ENCODE measurements at regions not wholly inside any gene's neighbourhood (a gene's known extent, or its start where the extent isn't known, plus 50 kb on each side); places are given as distances from the start of the nearest gene placed in this dataset.

DNA sequence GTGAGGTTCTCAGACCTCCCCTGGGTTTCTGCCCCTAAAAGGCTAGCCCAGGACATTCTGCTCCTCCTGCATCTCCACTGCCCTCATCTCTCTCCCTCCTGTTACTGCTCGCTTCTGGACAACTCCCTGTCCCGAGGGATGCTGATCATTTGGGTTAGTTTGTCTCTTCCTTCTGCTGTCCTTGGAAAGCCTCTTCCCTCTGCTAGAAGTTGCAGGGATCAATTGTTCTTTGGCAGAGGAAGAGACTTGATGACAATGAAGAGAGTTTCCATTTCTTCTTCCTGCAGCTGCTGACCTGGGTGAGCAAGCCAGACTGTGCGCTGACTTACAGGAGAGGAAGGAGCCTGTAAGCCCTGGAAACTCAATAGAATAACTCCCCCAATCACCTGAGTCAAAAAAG lies 68.9 kb downstream of the RDH14 start:
- Mint-ChIP-seq H3K4me3 (no peak overlapping the region), H3K4me1 (peaks cover 6% of the 10 kb centered on the region; the same call in 2 of the 3 replicates), H3K27ac (no peak overlapping the region), H3K27me3 (ENCODE audit: insufficient read depth, low read depth, poor library complexity) (peaks cover 5% of the 10 kb centered on the region), H3K9me3 (no peaks in the 10 kb centered on the region), H3K36me3 (ENCODE audit: low read depth) (no peaks in the 10 kb centered on the region)
- Histone ChIP-seq H3K27me3 (ENCODE audit: insufficient read depth) (no peaks in the 10 kb centered on the region), H3K27ac (ENCODE audit: low read depth) (no peak overlapping the region), H3K4me1 (ENCODE audit: insufficient read depth) (no peaks in the 10 kb centered on the region), H3K9me2 (ENCODE audit: insufficient read depth) (0 out of 2 replicates have a peak, but pooled peaks cover 11% of the 10 kb centered on the region), H3K36me3 (ENCODE audit: insufficient read depth) (no peaks in the 10 kb centered on the region), H2AFZ (no peak overlapping the region), H3K4me3 (no peak overlapping the region), H3K4me2 (no peak overlapping the region), H4K20me1 (replicated peaks; ENCODE audit: insufficient read depth) (no peaks in the 10 kb centered on the region), H3F3A (replicated peaks; ENCODE audit: low read depth) (no peaks in the 10 kb centered on the region), H3K79me2 (replicated peaks; ENCODE audit: insufficient read depth) (no peaks in the 10 kb centered on the region)
- no peak for TF ChIP-seq EZH2phosphoT487 (IDR thresholded peaks at IDR 0.05; ENCODE audit: unreplicated experiment)
- no peak for TF ChIP-seq EZH2 (IDR thresholded peaks at IDR 0.05; ENCODE audit: low read depth, unreplicated experiment)
- ATAC-seq (no peak), DNase-seq (ENCODE audit: low spot score) (no peak)

DNA sequence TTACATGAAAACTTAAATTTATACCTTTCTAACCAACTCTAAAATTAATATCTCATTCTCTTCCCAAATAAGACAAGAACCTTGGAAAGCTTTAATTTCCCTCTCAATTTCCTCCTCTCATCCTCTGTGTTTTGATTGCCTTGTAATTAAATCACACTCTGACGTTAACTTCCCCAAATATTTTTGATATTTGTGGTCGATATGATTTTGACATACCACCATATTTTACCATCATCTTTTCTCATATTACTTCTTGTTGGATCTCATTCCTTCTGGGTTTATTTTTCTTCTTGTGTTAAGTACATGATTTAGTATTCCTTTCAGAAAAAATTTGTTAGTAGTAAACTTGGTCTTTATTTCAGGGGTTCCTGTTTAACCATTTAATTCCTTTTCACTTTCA lies 69.6 kb downstream of the RDH14 start:
- H2AFZ ChIP-seq = no peak overlapping the region
- Mint-ChIP-seq H3K36me3 (ENCODE audit: low read depth) (no peaks in the 10 kb centered on the region), H3K4me3 (no peak overlapping the region), H3K27me3 (ENCODE audit: insufficient read depth, low read depth, poor library complexity) (peaks cover 5% of the 10 kb centered on the region), H3K27ac (no peak overlapping the region), H3K9me3 (no peaks in the 10 kb centered on the region), H3K4me1 (peaks cover 3% of the 10 kb centered on the region; the same call in 2 of the 3 replicates)
- H3K36me3 ChIP-seq (ENCODE audit: insufficient read depth) = no peaks in the 10 kb centered on the region
- H3K4me3 ChIP-seq = no peak overlapping the region
- DNase-seq (ENCODE audit: low spot score) (no peak), ATAC-seq (no peak)
- H3K27me3 ChIP-seq (ENCODE audit: insufficient read depth) = no peaks in the 10 kb centered on the region
- H4K20me1 ChIP-seq (replicated peaks; ENCODE audit: insufficient read depth) = no peaks in the 10 kb centered on the region
- H3K79me2 ChIP-seq (replicated peaks; ENCODE audit: insufficient read depth) = no peaks in the 10 kb centered on the region
- TF ChIP-seq EZH2phosphoT487 (IDR thresholded peaks at IDR 0.05; ENCODE audit: unreplicated experiment) = no peak
- TF ChIP-seq, protein P1, sequence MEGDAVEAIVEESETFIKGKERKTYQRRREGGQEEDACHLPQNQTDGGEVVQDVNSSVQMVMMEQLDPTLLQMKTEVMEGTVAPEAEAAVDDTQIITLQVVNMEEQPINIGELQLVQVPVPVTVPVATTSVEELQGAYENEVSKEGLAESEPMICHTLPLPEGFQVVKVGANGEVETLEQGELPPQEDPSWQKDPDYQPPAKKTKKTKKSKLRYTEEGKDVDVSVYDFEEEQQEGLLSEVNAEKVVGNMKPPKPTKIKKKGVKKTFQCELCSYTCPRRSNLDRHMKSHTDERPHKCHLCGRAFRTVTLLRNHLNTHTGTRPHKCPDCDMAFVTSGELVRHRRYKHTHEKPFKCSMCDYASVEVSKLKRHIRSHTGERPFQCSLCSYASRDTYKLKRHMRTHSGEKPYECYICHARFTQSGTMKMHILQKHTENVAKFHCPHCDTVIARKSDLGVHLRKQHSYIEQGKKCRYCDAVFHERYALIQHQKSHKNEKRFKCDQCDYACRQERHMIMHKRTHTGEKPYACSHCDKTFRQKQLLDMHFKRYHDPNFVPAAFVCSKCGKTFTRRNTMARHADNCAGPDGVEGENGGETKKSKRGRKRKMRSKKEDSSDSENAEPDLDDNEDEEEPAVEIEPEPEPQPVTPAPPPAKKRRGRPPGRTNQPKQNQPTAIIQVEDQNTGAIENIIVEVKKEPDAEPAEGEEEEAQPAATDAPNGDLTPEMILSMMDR (conservative IDR thresholded peaks at IDR 0.05; ENCODE audit: low read depth in 2 of 2) = no peak
- TF ChIP-seq ZNF331 (CRISPR knock-in tag; IDR thresholded peaks at IDR 0.05; ENCODE audit: low read depth) = no peak
- no peak for TF ChIP-seq ZNF114 (CRISPR knock-in tag; IDR thresholded peaks at IDR 0.05)
- TF ChIP-seq, protein P2, sequence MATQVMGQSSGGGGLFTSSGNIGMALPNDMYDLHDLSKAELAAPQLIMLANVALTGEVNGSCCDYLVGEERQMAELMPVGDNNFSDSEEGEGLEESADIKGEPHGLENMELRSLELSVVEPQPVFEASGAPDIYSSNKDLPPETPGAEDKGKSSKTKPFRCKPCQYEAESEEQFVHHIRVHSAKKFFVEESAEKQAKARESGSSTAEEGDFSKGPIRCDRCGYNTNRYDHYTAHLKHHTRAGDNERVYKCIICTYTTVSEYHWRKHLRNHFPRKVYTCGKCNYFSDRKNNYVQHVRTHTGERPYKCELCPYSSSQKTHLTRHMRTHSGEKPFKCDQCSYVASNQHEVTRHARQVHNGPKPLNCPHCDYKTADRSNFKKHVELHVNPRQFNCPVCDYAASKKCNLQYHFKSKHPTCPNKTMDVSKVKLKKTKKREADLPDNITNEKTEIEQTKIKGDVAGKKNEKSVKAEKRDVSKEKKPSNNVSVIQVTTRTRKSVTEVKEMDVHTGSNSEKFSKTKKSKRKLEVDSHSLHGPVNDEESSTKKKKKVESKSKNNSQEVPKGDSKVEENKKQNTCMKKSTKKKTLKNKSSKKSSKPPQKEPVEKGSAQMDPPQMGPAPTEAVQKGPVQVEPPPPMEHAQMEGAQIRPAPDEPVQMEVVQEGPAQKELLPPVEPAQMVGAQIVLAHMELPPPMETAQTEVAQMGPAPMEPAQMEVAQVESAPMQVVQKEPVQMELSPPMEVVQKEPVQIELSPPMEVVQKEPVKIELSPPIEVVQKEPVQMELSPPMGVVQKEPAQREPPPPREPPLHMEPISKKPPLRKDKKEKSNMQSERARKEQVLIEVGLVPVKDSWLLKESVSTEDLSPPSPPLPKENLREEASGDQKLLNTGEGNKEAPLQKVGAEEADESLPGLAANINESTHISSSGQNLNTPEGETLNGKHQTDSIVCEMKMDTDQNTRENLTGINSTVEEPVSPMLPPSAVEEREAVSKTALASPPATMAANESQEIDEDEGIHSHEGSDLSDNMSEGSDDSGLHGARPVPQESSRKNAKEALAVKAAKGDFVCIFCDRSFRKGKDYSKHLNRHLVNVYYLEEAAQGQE (IDR thresholded peaks at IDR 0.05; ENCODE audit: unreplicated experiment) = no peak
- TF ChIP-seq JUNB (IDR thresholded peaks at IDR 0.05; ENCODE audit: unreplicated experiment) = no peak
- no peak for TF ChIP-seq POLR2AphosphoS5 (IDR thresholded peaks at IDR 0.05; ENCODE audit: low read depth)
- TF ChIP-seq, protein P3, sequence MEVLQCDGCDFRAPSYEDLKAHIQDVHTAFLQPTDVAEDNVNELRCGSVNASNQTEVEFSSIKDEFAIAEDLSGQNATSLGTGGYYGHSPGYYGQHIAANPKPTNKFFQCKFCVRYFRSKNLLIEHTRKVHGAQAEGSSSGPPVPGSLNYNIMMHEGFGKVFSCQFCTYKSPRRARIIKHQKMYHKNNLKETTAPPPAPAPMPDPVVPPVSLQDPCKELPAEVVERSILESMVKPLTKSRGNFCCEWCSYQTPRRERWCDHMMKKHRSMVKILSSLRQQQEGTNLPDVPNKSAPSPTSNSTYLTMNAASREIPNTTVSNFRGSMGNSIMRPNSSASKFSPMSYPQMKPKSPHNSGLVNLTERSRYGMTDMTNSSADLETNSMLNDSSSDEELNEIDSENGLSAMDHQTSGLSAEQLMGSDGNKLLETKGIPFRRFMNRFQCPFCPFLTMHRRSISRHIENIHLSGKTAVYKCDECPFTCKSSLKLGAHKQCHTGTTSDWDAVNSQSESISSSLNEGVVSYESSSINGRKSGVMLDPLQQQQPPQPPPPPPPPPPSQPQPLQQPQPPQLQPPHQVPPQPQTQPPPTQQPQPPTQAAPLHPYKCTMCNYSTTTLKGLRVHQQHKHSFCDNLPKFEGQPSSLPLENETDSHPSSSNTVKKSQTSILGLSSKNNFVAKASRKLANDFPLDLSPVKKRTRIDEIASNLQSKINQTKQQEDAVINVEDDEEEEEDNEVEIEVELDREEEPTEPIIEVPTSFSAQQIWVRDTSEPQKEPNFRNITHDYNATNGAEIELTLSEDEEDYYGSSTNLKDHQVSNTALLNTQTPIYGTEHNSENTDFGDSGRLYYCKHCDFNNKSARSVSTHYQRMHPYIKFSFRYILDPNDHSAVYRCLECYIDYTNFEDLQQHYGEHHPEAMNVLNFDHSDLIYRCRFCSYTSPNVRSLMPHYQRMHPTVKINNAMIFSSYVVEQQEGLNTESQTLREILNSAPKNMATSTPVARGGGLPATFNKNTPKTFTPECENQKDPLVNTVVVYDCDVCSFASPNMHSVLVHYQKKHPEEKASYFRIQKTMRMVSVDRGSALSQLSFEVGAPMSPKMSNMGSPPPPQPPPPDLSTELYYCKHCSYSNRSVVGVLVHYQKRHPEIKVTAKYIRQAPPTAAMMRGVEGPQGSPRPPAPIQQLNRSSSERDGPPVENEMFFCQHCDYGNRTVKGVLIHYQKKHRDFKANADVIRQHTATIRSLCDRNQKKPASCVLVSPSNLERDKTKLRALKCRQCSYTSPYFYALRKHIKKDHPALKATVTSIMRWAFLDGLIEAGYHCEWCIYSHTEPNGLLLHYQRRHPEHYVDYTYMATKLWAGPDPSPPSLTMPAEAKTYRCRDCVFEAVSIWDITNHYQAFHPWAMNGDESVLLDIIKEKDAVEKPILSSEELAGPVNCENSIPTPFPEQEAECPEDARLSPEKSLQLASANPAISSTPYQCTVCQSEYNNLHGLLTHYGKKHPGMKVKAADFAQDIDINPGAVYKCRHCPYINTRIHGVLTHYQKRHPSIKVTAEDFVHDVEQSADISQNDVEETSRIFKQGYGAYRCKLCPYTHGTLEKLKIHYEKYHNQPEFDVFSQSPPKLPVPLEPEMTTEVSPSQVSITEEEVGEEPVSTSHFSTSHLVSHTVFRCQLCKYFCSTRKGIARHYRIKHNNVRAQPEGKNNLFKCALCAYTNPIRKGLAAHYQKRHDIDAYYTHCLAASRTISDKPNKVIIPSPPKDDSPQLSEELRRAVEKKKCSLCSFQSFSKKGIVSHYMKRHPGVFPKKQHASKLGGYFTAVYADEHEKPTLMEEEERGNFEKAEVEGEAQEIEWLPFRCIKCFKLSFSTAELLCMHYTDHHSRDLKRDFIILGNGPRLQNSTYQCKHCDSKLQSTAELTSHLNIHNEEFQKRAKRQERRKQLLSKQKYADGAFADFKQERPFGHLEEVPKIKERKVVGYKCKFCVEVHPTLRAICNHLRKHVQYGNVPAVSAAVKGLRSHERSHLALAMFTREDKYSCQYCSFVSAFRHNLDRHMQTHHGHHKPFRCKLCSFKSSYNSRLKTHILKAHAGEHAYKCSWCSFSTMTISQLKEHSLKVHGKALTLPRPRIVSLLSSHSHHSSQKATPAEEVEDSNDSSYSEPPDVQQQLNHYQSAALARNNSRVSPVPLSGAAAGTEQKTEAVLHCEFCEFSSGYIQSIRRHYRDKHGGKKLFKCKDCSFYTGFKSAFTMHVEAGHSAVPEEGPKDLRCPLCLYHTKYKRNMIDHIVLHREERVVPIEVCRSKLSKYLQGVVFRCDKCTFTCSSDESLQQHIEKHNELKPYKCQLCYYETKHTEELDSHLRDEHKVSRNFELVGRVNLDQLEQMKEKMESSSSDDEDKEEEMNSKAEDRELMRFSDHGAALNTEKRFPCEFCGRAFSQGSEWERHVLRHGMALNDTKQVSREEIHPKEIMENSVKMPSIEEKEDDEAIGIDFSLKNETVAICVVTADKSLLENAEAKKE (CRISPR knock-in tag; IDR thresholded peaks at IDR 0.05) = no peak
- no peak for TF ChIP-seq NANOG (IDR thresholded peaks at IDR 0.05; ENCODE audit: borderline replicate concordance)
- no peaks in the 10 kb centered on the region for H3K4me1 ChIP-seq (ENCODE audit: insufficient read depth)
- no peaks in the 10 kb centered on the region for H3F3A ChIP-seq (replicated peaks; ENCODE audit: low read depth)
- no peak overlapping the region for H3K27ac ChIP-seq (ENCODE audit: low read depth)
- no peak overlapping the region for H3K4me2 ChIP-seq
- H3K9me2 ChIP-seq (ENCODE audit: insufficient read depth) = 0 out of 2 replicates have a peak, but pooled peaks cover 11% of the 10 kb centered on the region
